ENCODE measurements at regions not wholly inside any gene's neighbourhood (a gene's known extent, or its start where the extent isn't known, plus 50 kb on each side); places are given as distances from the start of the nearest gene placed in this dataset.
A peak's percentile ranks its signal among the peaks of the same experiment; 100 is the strongest.

DNA sequence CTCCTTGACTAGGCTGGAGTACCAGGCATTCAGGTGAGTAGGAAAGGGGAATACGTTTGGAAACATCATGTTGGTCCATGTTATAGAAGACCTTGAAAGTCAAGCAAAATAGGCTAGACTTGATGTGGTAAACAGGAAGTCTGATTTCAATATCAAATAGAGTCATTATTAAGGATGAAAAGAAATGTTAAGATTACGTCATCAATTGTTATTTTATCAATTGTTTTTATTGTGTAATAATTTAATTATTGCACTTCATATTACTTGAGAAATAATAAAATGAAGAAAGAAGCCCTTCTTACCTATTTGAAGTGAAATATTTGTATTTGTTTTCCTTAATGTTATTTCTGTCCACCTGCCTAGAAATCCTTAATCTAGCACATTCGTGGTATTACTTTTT, 361.0 kb upstream of the HAND2 start:
- intact Hi-C loops (cut with DNase I), result no loop called here

DNA sequence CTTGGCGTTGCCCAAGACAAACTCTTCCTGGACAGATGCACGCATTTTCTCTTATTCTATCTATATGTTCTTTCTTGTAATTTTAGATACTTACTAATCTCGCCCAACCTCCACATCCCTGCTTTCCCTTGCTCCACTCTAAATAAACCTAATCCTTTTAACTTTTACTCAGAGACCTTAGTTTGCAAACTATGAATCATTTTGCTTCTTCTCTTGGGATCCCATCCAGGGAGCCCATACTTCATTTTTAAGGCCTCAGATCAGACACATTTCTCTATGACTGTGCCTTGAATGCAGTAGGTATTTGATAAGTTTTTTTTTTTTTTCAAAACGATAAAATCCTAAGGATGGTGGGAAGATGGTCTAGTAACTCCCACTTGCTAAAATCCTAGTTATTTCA, 353.8 kb upstream of the HAND2 start:
- DNase-seq (ENCODE audit: low spot score), result no peak
- intact Hi-C loops (cut with DNase I), result no loop called here

More for the DNA sequence above, 361.0 kb upstream of the HAND2 start:
- DNase-seq (ENCODE audit: low spot score), result no peak

DNA sequence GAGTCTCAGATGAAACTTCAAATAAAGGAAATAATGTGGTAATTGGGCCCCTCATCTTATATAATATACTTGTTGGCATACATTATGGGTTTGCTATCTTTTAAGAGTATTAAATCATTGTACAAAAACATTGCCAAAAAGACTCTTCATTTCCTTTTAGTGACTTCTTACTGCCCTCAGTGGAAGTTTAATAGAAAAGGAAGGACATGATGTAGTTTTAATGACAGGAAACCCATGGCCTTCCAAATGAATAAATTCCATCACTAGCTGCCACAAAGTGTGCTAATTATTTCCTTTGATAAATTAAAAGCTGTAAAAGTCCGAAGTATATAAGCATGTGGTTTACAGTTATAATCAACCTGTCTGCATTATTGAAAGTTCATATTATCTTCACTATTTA, 350.9 kb upstream of the HAND2 start:
- DNase-seq (ENCODE audit: low spot score), result no peak
- intact Hi-C loops (cut with DNase I), result no loop called here

DNA sequence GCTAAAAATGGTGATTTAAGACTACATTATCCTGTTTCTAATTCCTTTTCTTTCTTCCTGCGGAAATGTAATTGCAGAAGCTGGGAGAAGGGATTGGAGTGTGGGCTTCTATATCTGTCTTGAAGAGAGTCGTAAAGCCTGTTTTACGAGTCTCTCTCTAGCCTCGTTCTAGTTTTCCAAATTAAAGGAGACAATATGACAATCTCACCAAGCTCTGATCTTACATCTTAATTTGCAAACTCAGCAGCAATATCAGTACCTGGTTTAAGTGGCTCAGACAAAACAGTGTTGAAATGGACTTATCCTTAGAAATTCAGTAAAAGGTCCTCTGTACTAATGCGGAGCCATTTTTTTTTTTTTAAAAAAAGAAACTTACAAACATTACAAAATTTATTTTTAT, 349.5 kb upstream of the HAND2 start:
- DNase-seq (ENCODE audit: low spot score), result no peak
- intact Hi-C loops (cut with DNase I), result no loop called here

DNA sequence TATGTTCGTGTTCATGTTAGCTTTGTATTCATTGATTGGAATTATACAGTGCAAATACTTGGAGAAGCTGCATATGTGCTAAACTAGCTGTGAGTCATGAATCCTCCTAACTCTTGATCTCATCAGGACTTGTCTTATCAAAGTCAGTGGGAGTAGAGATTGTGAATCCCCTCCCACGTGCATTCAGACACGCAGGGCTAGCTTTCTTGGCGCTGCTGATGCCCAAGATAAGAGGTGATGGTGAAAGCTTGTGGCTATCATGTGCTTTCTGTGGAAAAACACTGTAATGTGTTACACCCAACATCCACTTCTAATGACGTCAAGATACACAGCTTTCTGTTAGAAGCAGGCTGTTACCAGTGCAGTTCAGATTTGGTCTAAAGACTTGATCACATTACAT, 348.7 kb upstream of the HAND2 start:
- peak; percentile 76 for DNase-seq (ENCODE audit: low spot score)
- intact Hi-C loops (cut with DNase I), result no loop called here

DNA sequence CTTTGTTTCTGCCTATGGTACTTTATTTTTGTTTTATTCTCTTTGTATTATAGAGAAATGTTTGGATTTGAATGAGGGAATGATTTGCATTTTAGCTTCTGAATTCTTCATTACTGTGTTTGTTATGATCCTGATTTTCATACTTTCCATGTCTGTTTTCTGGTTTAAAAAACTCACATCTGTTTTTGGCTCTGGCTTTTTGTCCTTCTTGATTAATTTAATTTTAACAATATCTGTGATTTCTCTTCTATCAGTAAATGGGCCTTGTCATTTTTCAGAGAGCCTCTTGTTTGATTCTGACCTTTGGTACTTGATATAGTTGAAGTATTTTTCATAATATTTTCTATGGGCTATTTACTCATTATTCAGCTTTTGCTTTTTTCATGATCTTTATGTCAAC, 341.6 kb upstream of the HAND2 start:
- DNase-seq (ENCODE audit: low spot score), result no peak
- intact Hi-C loops (cut with DNase I), result no loop called here

DNA sequence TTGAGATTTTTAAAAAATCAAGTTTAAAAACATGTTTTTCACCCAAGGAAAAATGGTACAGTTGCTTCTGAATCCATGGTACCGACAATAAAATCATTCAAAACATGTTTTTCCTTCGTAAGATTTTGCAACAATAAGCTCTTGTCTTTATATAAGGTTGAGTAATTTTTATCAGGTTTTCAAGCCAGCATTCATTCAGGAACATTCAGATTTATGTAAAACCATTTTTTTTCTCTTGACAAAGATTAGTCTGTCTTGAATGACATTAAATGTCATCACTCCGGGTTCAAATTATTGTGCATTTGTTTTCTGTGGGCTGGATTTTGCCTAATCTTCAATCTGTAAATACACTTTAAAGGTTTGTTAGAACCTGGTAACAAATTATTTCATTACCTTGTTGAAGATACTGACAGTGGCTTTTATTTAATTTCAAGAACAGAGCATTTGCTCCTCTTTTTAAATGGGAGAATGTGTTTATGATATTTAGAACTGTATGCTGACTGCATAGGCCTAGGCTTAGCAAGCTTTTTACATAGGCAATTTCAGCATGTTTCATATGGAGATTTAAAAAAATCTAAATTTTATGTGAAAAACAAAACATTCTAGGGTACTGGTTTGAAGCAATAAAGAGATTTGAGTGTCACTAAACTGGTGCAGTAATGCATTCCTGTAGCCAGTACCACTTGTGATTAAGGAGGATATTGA, 336.4 kb upstream of the HAND2 start:
- intact Hi-C loops (cut with DNase I), result no loop called here
- DNase-seq (ENCODE audit: low spot score), result no peak

DNA sequence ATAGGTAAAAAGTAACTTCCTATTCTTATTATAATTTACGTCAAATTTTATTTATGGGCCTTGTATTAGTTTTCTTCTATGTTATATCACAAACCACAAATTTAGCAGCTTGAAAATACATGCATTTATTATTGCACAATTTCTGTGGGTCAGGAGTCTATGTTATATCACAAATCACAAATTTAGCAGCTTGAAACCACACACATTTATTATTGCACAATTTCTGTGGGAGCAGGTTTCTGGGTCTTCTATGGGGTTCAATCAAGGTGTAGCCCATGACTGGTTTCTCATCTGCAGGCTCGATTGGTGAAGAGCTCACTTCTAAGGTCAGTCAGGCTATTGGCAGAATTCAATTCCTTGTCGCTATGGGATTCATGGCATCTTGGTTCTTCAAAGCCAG, 332.7 kb upstream of the HAND2 start:
- no peak for DNase-seq (ENCODE audit: low spot score)
- intact Hi-C loops (cut with DNase I), result no loop called here

DNA sequence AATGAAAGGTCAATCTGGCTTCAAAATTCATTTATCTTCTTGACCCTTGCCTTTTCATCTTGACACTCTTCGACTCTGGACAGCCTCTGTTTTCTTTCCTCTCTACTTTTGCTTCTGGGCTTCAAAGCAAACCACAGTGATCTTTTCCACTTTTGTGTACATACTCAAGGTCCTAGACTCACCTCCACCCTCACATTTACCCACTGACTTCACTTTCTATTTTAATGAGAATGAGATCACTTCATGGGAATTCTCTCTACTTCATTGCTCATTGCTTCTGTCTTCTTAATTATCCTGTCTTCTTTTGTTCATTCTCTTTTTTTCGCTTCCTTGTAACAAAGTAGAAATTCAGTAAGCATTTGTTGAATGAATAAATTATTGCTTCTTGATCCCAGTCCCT, 330.1 kb upstream of the HAND2 start:
- intact Hi-C loops (cut with DNase I), result no loop called here
- no peak for DNase-seq (ENCODE audit: low spot score)

DNA sequence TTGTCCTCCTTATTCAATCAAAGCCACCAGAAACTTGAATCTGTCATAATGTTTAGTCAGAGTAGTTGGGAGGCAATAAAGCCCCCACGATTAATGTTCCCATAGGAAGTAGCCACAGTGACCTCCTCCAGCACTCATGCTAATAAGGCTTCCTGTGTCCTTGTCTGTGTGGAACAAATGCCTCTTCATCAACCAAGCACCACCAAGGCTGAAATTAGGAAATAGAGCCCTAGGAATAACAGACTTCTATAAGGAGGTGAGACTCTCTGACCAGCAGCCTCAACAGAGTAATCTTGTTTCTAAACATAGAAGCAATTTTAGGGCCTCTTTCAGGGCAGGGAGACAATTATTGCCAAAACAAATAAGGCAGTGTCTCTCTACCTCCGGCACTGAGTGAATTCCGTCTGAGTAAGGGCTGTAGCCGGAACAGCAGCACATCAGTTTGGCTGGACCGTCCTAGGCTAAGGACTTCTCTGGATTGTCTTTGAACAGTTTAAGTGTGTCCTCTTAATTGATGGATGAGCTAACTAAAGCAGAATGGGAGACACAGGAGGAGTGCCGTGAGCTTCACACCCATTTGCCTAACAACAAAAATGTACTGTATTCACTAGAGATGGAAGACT, 329.2 kb upstream of the HAND2 start:
- DNase-seq (ENCODE audit: low spot score), result no peak
- intact Hi-C loops (cut with DNase I), result no loop called here

DNA sequence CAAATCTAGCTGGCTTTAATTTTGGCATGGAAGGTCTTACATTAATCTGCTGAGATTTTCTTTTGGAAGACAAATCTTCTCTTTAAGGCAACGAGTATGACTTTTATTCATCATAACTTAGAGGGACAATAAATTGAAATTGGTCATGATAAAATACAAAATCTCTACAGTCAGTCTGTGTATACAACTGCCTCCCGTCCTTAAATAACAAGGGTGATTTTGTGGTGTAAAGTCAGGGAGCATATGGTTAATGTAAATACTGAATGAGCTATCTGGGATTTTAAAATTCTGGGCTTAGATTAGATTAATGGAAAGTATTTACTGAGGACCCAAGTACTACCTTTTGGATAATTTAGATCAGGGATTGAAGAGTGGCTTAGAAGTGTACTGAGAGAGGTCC, 328.4 kb upstream of the HAND2 start:
- intact Hi-C loops (cut with DNase I), result no loop called here
- no peak for DNase-seq (ENCODE audit: low spot score)

DNA sequence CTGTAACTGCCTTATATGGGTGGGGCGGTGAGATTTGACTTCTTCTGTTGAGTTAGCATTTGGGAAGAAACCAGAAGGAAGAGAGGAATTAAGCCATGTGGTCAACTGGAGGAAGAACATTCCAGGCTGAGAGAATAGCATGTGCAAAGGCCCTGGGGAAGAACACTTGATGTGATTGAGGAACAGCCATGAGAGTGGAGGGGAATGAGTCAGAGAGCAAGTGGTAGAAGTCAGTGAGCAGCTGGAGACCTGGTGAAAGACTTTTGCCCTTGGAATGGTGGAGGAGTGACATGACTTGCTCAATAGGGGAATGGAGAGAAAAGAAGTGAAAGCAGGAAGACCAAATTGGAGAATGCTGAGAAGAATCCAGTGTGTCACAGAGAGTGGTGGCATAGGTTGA, 327.8 kb upstream of the HAND2 start:
- DNase-seq (ENCODE audit: low spot score), result no peak

DNA sequence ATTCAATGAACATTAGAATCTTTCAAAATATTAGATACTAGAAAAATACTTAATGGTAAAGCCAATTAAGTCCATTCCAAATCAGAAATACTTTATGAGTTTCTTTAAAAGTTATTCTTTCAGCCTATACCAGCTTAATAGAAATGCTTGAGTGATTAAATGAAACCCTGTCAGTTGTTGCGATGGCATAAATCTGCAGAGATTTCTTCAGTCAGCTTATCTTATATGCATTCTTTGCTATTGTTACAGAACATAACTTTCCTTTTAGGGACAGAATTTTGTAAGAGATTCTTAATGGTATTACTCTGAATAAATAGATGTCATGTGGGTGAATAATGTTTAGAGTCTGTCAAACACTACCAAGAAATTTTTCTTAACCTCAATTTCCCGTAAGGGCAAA, 325.0 kb upstream of the HAND2 start:
- DNase-seq (ENCODE audit: low spot score), result no peak
- intact Hi-C loops (cut with DNase I), result no loop called here

More for the DNA sequence above, 327.8 kb upstream of the HAND2 start:
- intact Hi-C loops (cut with DNase I), result no loop called here

DNA sequence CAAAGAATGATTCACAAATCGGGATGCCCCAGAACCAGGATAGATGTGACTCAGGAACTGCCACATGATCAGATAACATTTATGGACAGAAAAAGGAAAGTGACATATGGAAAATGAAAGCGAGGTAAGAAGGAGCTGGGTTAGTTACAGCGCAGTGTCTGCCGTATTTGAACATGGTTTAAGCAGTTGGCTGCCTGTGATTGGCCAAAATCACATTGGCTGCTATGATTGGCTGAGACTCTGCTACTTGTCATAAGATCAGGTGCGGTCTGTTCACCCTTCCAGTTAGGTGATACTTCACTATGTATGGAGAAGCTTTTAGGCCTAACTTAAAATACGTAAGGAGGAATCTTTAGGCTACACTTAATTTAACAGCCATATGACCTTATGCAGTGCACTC, 322.7 kb upstream of the HAND2 start:
- DNase-seq (ENCODE audit: low spot score), result no peak
- intact Hi-C loops (cut with DNase I), result no loop called here

DNA sequence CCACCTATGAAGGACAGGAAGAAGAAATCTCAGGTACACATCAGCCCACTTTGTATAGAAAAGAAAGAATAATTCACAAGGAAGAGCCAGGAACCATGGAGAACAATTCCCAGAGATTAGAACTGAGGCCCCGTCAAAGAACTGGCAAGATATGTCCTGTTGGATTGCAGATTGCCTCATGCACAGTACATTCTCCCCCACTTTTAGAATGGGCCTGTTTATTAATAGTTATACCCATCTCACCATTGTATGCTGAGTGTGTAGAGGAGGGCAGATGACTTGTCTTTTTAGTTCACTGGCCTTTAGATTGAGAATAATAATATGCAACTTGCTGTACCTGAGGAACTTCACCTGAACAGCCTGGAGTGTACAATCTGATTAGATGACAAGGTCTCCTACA, 315.6 kb upstream of the HAND2 start:
- intact Hi-C loops (cut with DNase I), result no loop called here
- DNase-seq (ENCODE audit: low spot score), result no peak

DNA sequence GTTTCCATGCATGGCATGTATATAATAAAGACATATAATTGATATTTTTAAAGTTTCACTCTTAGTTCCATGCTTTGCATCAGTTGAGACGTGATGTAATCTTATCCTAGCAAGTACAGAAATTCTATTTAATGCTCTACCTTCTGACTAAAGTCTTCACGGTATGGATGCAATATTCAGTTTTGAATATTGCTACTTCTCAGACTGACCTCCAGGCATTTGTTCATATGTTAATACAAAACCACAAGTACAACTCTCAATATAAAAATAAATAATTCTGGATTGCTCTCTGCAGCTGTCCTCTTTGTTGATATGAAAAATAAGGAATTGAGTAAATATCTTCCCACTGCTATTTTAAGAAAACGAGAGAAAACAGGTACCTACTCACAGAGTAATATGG, 309.8 kb upstream of the HAND2 start:
- DNase-seq (ENCODE audit: low spot score), result no peak
- intact Hi-C loops (cut with DNase I), result no loop called here

DNA sequence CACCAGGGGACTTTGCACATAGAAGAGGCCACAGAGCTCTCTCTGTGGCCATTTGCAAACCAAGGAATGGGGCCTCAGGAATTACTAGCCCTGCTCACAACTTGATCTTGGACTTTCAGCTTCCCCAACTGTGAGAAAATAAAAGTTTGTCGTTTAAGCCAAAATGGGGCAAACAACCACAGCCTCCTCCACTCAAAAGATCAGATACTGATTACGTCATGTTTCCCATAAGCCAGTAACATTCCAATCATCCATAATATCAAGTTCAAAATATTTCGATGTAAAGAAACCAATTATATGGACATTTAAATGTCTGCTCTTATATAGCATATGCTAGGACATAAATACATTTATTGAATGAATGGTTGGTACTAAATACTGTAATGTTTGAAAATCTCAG, 307.5 kb upstream of the HAND2 start:
- intact Hi-C loops (cut with DNase I), result no loop called here
- no peak for DNase-seq (ENCODE audit: low spot score)

DNA sequence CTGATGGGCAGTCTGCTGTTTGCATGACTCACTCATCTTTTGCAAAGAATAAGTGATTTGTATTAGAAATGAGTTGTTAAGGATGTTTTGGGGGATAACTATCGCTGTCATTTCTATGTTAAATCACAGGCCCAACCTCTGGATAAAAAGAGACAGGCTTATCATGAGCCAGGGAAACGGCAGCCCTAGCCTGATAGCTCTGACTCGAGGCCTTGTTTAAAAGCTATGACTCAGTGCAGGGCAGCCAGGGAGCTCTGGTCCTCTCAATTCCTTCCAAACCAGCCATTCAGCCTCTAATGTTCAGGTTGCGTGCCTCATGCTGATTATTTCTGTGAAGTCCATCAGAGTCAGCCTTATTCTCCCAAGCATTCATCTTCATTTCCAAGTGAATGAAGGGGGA, 305.9 kb upstream of the HAND2 start:
- no peak for DNase-seq (ENCODE audit: low spot score)
- intact Hi-C loops (cut with DNase I), result no loop called here

DNA sequence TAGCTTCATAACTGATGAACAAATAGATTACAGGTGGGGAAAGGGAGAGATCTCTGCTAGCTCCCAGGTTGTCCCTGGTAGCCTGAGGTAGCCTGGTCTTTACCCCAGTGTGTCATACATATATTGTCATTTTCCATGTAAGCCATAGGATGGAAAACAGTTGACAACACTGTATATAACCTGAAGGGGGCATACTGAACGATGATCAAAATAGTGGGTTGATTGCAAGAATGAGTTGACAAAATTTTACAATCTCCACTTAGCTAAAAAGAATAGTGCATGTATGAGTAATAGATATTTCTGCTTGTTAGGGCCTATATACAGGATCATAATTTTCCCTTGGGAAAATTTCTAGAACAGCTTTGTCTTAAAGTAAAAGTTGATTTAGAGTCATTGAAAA, 304.1 kb upstream of the HAND2 start:
- no peak for DNase-seq (ENCODE audit: low spot score)
- intact Hi-C loops (cut with DNase I), result no loop called here

DNA sequence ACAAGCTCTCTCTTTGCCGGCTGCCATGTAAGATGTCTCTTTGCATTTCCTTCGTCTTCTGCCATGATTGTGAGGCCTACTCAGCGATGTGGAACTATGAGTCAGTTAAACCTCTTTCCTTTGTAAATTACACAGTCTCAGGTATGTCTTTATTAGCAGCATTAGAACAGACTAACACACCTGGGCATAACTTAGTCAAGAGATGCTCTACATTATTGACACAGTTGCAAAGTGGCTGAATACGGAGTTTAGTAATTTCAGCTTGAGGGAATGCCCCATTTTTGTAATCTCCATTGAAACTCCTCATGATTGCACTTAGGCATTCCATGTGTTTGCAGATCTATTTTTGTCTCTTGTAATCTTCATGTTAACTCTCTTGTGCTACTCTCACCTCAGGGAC, 299.5 kb upstream of the HAND2 start:
- intact Hi-C loops (cut with DNase I), result no loop called here
- no peak for DNase-seq (ENCODE audit: low spot score)

DNA sequence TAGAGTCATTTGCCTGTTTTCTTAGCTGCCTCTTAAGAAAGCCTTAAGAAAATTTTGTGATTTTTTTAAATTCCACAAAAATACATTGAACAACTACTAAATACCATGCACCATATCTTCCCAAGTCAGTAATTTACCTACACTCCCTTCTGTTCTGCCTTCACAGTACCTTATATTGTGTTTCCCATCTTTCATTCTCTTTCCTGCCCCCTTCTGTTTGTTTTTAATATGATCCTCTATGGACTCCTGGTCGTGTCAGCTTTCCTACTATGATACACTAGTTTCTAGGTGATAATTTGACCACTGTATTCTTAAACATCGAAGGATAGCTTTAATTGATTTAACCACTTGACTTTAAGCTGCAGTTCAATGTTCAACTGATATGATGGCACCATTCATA, 297.7 kb upstream of the HAND2 start:
- no peak for DNase-seq (ENCODE audit: low spot score)
- intact Hi-C loops (cut with DNase I), result no loop called here

DNA sequence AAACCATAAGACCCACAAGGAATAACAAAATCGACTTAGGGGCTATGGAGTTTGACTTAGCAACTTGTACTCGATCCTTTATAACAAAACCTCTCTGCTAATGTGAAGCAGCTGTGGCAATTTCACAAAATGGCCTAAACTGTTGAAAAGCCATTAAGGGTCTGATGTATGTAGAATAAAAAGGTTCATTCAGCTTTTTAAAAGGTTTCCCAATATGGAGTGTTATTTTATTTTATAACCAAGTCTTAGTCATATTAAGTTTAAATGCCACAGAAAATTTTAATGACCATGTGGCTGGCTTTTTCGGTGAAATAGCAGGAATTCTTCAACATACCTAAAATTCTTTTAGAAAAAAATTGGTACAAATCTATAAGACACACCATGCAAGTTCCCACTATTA, 291.8 kb upstream of the HAND2 start:
- intact Hi-C loops (cut with DNase I), result no loop called here
- DNase-seq (ENCODE audit: low spot score), result no peak
